ENCODE measurements at regions not wholly inside any gene's neighbourhood (a gene's known extent, or its start where the extent isn't known, plus 50 kb on each side); places are given as distances from the start of the nearest gene placed in this dataset.

GRCh38 chr11:45473341-45473895 is 187.3 kb upstream of the SYT13 start:
- DNase-seq (ENCODE audit: low read depth in 2 of 2), result no peak

GRCh38 chr11:45472716-45473317 is 186.7 kb upstream of the SYT13 start:
- DNase-seq (ENCODE audit: low read depth in 2 of 2), result no peak

- DNase-seq (ENCODE audit: low read depth in 2 of 2), result no peak
Observed at GRCh38 chr11:45471266-45471665, 185.1 kb upstream of the SYT13 start.

- DNase-seq (ENCODE audit: low read depth in 2 of 2), result no peak
Observed at GRCh38 chr11:45470794-45471167, 184.6 kb upstream of the SYT13 start.

GRCh38 chr11:45470151-45470793 is 184.1 kb upstream of the SYT13 start:
- no peak for DNase-seq (ENCODE audit: low read depth in 2 of 2)

- DNase-seq (ENCODE audit: low read depth in 2 of 2), result no peak
Observed at GRCh38 chr11:45468267-45468856, 182.2 kb upstream of the SYT13 start.

GRCh38 chr11:45463541-45463940 is 177.4 kb upstream of the SYT13 start:
- no peak for DNase-seq (ENCODE audit: low read depth in 2 of 2)

- no peak for DNase-seq (ENCODE audit: low read depth in 2 of 2)
Observed at GRCh38 chr11:45461514-45461913, 175.4 kb upstream of the SYT13 start.

GRCh38 chr11:45459491-45459890 is 173.3 kb upstream of the SYT13 start:
- no peak for DNase-seq (ENCODE audit: low read depth in 2 of 2)

GRCh38 chr11:45458269-45458668 is 172.1 kb upstream of the SYT13 start:
- no peak for DNase-seq (ENCODE audit: low read depth in 2 of 2)

GRCh38 chr11:45457649-45458048 is 171.5 kb upstream of the SYT13 start:
- no peak for DNase-seq (ENCODE audit: low read depth in 2 of 2)

- DNase-seq (ENCODE audit: low read depth in 2 of 2), result no peak
Observed at GRCh38 chr11:45456686-45457085, 170.5 kb upstream of the SYT13 start.

GRCh38 chr11:45455536-45455935 is 169.4 kb upstream of the SYT13 start:
- no peak for DNase-seq (ENCODE audit: low read depth in 2 of 2)

- DNase-seq (ENCODE audit: low read depth in 2 of 2), result no peak
Observed at GRCh38 chr11:45454917-45455401, 168.8 kb upstream of the SYT13 start.

- no peak for DNase-seq (ENCODE audit: low read depth in 2 of 2)
Observed at GRCh38 chr11:45453721-45454120, 167.6 kb upstream of the SYT13 start.

GRCh38 chr11:45451766-45452440 is 165.8 kb upstream of the SYT13 start:
- DNase-seq (ENCODE audit: low read depth in 2 of 2), result no peak

- DNase-seq (ENCODE audit: low read depth in 2 of 2), result no peak
Observed at GRCh38 chr11:45450189-45450588, 164.0 kb upstream of the SYT13 start.

- DNase-seq (ENCODE audit: low read depth in 2 of 2), result no peak
Observed at GRCh38 chr11:45449036-45449601, 163.0 kb upstream of the SYT13 start.

- DNase-seq (ENCODE audit: low read depth in 2 of 2), result no peak
Observed at GRCh38 chr11:45448561-45448960, 162.4 kb upstream of the SYT13 start.

GRCh38 chr11:45446998-45447397 is 160.9 kb upstream of the SYT13 start:
- no peak for DNase-seq (ENCODE audit: low read depth in 2 of 2)

GRCh38 chr11:45446434-45446833 is 160.3 kb upstream of the SYT13 start:
- DNase-seq (ENCODE audit: low read depth in 2 of 2), result no peak

GRCh38 chr11:45444796-45445195 is 158.7 kb upstream of the SYT13 start:
- DNase-seq (ENCODE audit: low read depth in 2 of 2), result no peak
